H9 (cell line): ENCODE measurements at regions not wholly inside any gene's neighbourhood (a gene's known extent, or its start where the extent isn't known, plus 50 kb on each side); places are given as distances from the start of the nearest gene placed in this dataset.

Experiments used
- DNase-seq: peaks from one replicate; pipeline ENCODE4 v3.0.0-alpha.2; 2017
- H2AFZ ChIP-seq: one replicate; pipeline ENCODE4 v1.6.1; 2013; ENCODE audit warnings: mild to moderate bottlenecking, low read length, control low read depth, moderate library complexity
- H2AK5ac ChIP-seq: 2 replicates; pipeline ENCODE4 v1.6.1; 2013; ENCODE audit warnings: low read length, control low read depth, mixed read lengths; ENCODE audit not compliant: insufficient read length
- H2BK120ac ChIP-seq: one replicate; pipeline ENCODE4 v1.6.1; 2013; ENCODE audit warnings: low read depth, mild to moderate bottlenecking, low read length, control low read depth, inconsistent platforms; ENCODE audit not compliant: poor library complexity, severe bottlenecking
- H2BK12ac ChIP-seq: 2 replicates; pipeline ENCODE4 v1.6.1; 2013; ENCODE audit warnings: low read length, control low read depth, mixed read lengths, low read depth; ENCODE audit not compliant: insufficient read length
- H2BK15ac ChIP-seq: 2 replicates; pipeline ENCODE4 v1.6.1; 2013; ENCODE audit warnings: low read depth, low read length, control low read depth
- H2BK20ac ChIP-seq: one replicate; pipeline ENCODE4 v1.6.1; 2013; ENCODE audit warnings: low read depth, mild to moderate bottlenecking, low read length, control low read depth, inconsistent platforms; ENCODE audit not compliant: poor library complexity, severe bottlenecking
- H2BK5ac ChIP-seq: 2 replicates; pipeline ENCODE4 v1.6.1; 2013; ENCODE audit warnings: low read length, control low read depth, mixed read lengths; ENCODE audit not compliant: insufficient read length
- H3K14ac ChIP-seq: 2 replicates; pipeline ENCODE4 v1.6.1; 2013; ENCODE audit warnings: low read length, control low read depth; ENCODE audit not compliant: insufficient read depth
- H3K18ac ChIP-seq: 2 replicates; pipeline ENCODE4 v1.6.1; 2013; ENCODE audit warnings: low read depth, mild to moderate bottlenecking, mixed read lengths, low read length, control low read depth; ENCODE audit not compliant: insufficient read length
- H3K23ac ChIP-seq: 2 replicates; pipeline ENCODE4 v1.6.1; 2013; ENCODE audit warnings: low read length, control low read depth, mixed read lengths, low read depth; ENCODE audit not compliant: insufficient read length
- H3K23me2 ChIP-seq: 2 replicates; pipeline ENCODE4 v1.6.1; 2013; ENCODE audit warnings: low read depth, mild to moderate bottlenecking, mixed read lengths, low read length, control low read depth; ENCODE audit not compliant: insufficient read length, poor library complexity, severe bottlenecking
- H3K27ac ChIP-seq: 2 replicates; pipeline ENCODE4 v1.5.1; 2013; ENCODE audit warnings: low read length, control low read depth, mixed read lengths, low read depth; ENCODE audit not compliant: insufficient read length
- H3K27me3 ChIP-seq: 2 replicates; pipeline ENCODE4 v1.6.1; 2013; ENCODE audit warnings: low read length, control low read depth, inconsistent platforms; ENCODE audit not compliant: insufficient read depth
- H3K4ac ChIP-seq: 2 replicates; pipeline ENCODE4 v1.6.1; 2013; ENCODE audit warnings: low read depth, mild to moderate bottlenecking, control low read depth, inconsistent platforms, low read length, moderate library complexity
- H3K4me1 ChIP-seq: 2 replicates; pipeline ENCODE4 v1.6.1; 2013; ENCODE audit warnings: low read length, control low read depth, inconsistent platforms; ENCODE audit not compliant: insufficient read depth
- H3K4me2 ChIP-seq: 2 replicates; pipeline ENCODE4 v1.6.1; 2013; ENCODE audit warnings: low read length, control low read depth, mixed read lengths; ENCODE audit not compliant: insufficient read length, insufficient read depth
- H3K56ac ChIP-seq: 2 replicates; pipeline ENCODE4 v1.6.1; 2013; ENCODE audit warnings: low read depth, mild to moderate bottlenecking, mixed read lengths, low read length, control low read depth; ENCODE audit not compliant: insufficient read length
- H3K79me1 ChIP-seq: 2 replicates; pipeline ENCODE4 v1.6.1; 2013; ENCODE audit warnings: low read depth, mild to moderate bottlenecking, moderate library complexity, low read length, control low read depth, inconsistent platforms; ENCODE audit not compliant: insufficient read depth, poor library complexity, severe bottlenecking
- H3K79me2 ChIP-seq: 2 replicates; pipeline ENCODE4 v1.6.1; 2013; ENCODE audit warnings: low read length, control low read depth, inconsistent platforms; ENCODE audit not compliant: insufficient read depth
- H3K9ac ChIP-seq: 2 replicates; pipeline ENCODE4 v1.6.1; 2013; ENCODE audit warnings: low read length, control low read depth, mixed read lengths; ENCODE audit not compliant: insufficient read length; ENCODE audit errors: extremely low read depth
- H3K9me3 ChIP-seq: one replicate; pipeline ENCODE4 v1.6.1; 2013; ENCODE audit warnings: low read depth, low read length, inconsistent platforms; ENCODE audit not compliant: control insufficient read depth
- H3T11ph ChIP-seq: one replicate; pipeline ENCODE4 v1.6.1; 2013; ENCODE audit warnings: mild to moderate bottlenecking, low read length, control low read depth, inconsistent platforms
- H4K20me1 ChIP-seq: one replicate; pipeline ENCODE4 v1.6.1; 2013; ENCODE audit not compliant: control insufficient read depth, insufficient read length, insufficient read depth
- H4K5ac ChIP-seq: 2 replicates; pipeline ENCODE4 v1.6.1; 2013; ENCODE audit warnings: low read depth, mild to moderate bottlenecking, mixed read lengths, low read length, control low read depth; ENCODE audit not compliant: insufficient read length
- H4K8ac ChIP-seq: replicated peaks from 2 replicates; pipeline ENCODE4 v1.6.1; 2013; ENCODE audit warnings: low read length, control low read depth, mixed read lengths, low read depth; ENCODE audit not compliant: insufficient read length
- H4K91ac ChIP-seq: 2 replicates; pipeline ENCODE4 v1.6.1; 2013; ENCODE audit warnings: low read depth, mild to moderate bottlenecking, moderate library complexity, mixed read lengths, low read length, control low read depth; ENCODE audit not compliant: insufficient read length
- H3K27ac Mint-ChIP-seq, 3 experiments: 2 replicates in 2 of 3; 3 replicates in 1 of 3; pipeline ENCODE4 v1.8.0; 2020 to 2021; ENCODE audit warnings: mixed read lengths in 3 of 3, mild to moderate bottlenecking in 1 of 3, moderate library complexity in 1 of 3
- H3K27me3 Mint-ChIP-seq: 2 replicates; pipeline ENCODE4 v1.8.0; 2021; ENCODE audit warnings: low read depth, mild to moderate bottlenecking, moderate library complexity, mixed read lengths
- H3K36me3 Mint-ChIP-seq, 3 experiments: 2 replicates in 2 of 3; 3 replicates in 1 of 3; pipeline ENCODE4 v1.8.0; 2020 to 2021; ENCODE audit warnings: low read depth in 3 of 3, mixed read lengths in 3 of 3; ENCODE audit not compliant: insufficient read depth in 1 of 3
- H3K4me1 Mint-ChIP-seq, 2 experiments: 2 replicates each; pipeline ENCODE4 v1.8.0; 2020; ENCODE audit warnings: mixed read lengths in 2 of 2
- H3K4me3 Mint-ChIP-seq, 2 experiments: 2 replicates in 1 of 2; 3 replicates in 1 of 2; pipeline ENCODE4 v1.8.0; 2020 to 2021; ENCODE audit warnings: mild to moderate bottlenecking in 2 of 2, mixed read lengths in 2 of 2, moderate library complexity in 1 of 2
- H3K9me3 Mint-ChIP-seq, 2 experiments: 2 replicates in 1 of 2; 3 replicates in 1 of 2; pipeline ENCODE4 v1.8.0; 2020; ENCODE audit warnings: mild to moderate bottlenecking in 2 of 2, mixed read lengths in 2 of 2, moderate library complexity in 1 of 2
- WGBS: extraction: QIAGEN DNeasy Blood & Tissue Kit; methylation state at CpG from one replicate; pipeline ENCODE4 v1.1.7; 2013; ENCODE audit warnings: missing lambda C conversion rate, low lambda C conversion rate, mixed read lengths; ENCODE audit not compliant: insufficient read length; ENCODE audit errors: extremely low coverage; 5-methylcytosine and 5-hydroxymethylcytosine counted together
- TF ChIP-seq, protein P1 (sequence below): fragments of 200-600 bp; sonication (generic); conservative IDR thresholded peaks from 3 replicates; pipeline ENCODE4 v1.8.0; 2021; ENCODE audit warnings: antibody characterized with exemption, mild to moderate bottlenecking

DNA sequence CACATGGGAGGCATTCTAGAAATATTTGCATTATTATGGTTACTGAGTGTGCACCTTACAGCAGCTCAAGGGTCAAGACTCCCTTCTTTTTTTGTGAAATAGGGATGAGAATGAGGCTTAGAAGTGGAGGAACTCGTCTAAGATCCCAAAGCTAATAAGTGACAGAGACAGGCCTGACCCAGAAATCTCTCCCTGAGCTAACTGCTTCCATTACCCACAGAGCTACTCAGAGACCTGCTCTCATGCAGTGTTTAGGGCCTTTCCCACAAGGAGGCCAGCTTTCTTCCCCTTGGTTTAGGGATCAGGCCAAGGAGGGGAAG is 301.7 kb downstream of the RPS24 start:
- Histone ChIP-seq H3K23me2 (no peaks in the 10 kb centered on the region), H2AFZ (no peak overlapping the region), H3K4ac (no peak overlapping the region), H4K91ac (no peak overlapping the region), H2BK5ac (no peak overlapping the region), H2BK120ac (no peak overlapping the region), H2BK20ac (no peak overlapping the region), H3K79me2 (no peaks in the 10 kb centered on the region), H2BK15ac (no peak overlapping the region), H4K5ac (no peak overlapping the region), H3K9me3 (no peaks in the 10 kb centered on the region), H3K14ac (no peak overlapping the region), H3K4me2 (no peak overlapping the region), H3K18ac (no peak overlapping the region), H3K9ac (no peak overlapping the region), H2AK5ac (no peak overlapping the region), H3K23ac (no peak overlapping the region), H3T11ph (no peak overlapping the region), H2BK12ac (no peak overlapping the region), H3K27ac (no peak overlapping the region), H3K27me3 (no peaks in the 10 kb centered on the region), H3K56ac (no peak overlapping the region), H3K79me1 (no peaks in the 10 kb centered on the region), H3K4me1 (no peaks in the 10 kb centered on the region), H4K20me1 (no peaks in the 10 kb centered on the region), H4K8ac (no peak overlapping the region)
- peaks cover 10% of the 10 kb centered on the region for H3K27me3 Mint-ChIP-seq
- DNase-seq = no peak
- H3K9me3 Mint-ChIP-seq = peaks cover 0 to 3% of the 10 kb centered on the region in 2 experiments; a peak in 3 of 5 replicates
- H3K4me3 Mint-ChIP-seq = no peak overlapping the region
- peaks cover 16 to 17% of the 10 kb centered on the region in 2 experiments for H3K4me1 Mint-ChIP-seq
- no peak overlapping the region for H3K27ac Mint-ChIP-seq
- no CpG with 5 or more reads among the region's 1 CpG for WGBS
- H3K36me3 Mint-ChIP-seq = peaks cover 0 to 2% (median 0%) of the 10 kb centered on the region in 3 experiments; a peak in 3 of 7 replicates
- TF ChIP-seq, protein P1, sequence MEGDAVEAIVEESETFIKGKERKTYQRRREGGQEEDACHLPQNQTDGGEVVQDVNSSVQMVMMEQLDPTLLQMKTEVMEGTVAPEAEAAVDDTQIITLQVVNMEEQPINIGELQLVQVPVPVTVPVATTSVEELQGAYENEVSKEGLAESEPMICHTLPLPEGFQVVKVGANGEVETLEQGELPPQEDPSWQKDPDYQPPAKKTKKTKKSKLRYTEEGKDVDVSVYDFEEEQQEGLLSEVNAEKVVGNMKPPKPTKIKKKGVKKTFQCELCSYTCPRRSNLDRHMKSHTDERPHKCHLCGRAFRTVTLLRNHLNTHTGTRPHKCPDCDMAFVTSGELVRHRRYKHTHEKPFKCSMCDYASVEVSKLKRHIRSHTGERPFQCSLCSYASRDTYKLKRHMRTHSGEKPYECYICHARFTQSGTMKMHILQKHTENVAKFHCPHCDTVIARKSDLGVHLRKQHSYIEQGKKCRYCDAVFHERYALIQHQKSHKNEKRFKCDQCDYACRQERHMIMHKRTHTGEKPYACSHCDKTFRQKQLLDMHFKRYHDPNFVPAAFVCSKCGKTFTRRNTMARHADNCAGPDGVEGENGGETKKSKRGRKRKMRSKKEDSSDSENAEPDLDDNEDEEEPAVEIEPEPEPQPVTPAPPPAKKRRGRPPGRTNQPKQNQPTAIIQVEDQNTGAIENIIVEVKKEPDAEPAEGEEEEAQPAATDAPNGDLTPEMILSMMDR = no peak
